NCI-H2227 (cell line): ENCODE measurements at regions not wholly inside any gene's neighbourhood (a gene's known extent, or its start where the extent isn't known, plus 50 kb on each side); places are given as distances from the start of the nearest gene placed in this dataset.

ENCODE experiments used
- DNase-seq: peaks from one replicate; lab custom pipeline; 2025; ENCODE audit not compliant: unreplicated experiment; lab: John Stamatoyannopoulos, UW

GRCh38 chr6:137357263-137357947, 136.8 kb downstream of the OLIG3 start:
- DNase-seq: no peak

- no peak for DNase-seq
Observed at GRCh38 chr6:137353842-137354397, 134.7 kb upstream of the IFNGR1 start.

GRCh38 chr6:137353346-137353745, 134.2 kb upstream of the IFNGR1 start:
- no peak for DNase-seq

GRCh38 chr6:137352859-137353258, 133.7 kb upstream of the IFNGR1 start:
- no peak for DNase-seq

- no peak for DNase-seq
Observed at GRCh38 chr6:137351890-137352289, 132.7 kb upstream of the IFNGR1 start.

GRCh38 chr6:137350857-137351256, 131.7 kb upstream of the IFNGR1 start:
- no peak for DNase-seq

- no peak for DNase-seq
Observed at GRCh38 chr6:137349856-137350830, 131.0 kb upstream of the IFNGR1 start.

GRCh38 chr6:137348777-137349176, 129.6 kb upstream of the IFNGR1 start:
- no peak for DNase-seq

GRCh38 chr6:137343241-137343640, 124.1 kb upstream of the IFNGR1 start:
- DNase-seq: no peak

GRCh38 chr6:137342607-137343190, 123.5 kb upstream of the IFNGR1 start:
- DNase-seq: no peak

GRCh38 chr6:137341681-137342195, 122.6 kb upstream of the IFNGR1 start:
- DNase-seq: no peak

- DNase-seq: no peak
Observed at GRCh38 chr6:137339929-137340559, 120.9 kb upstream of the IFNGR1 start.

- DNase-seq: no peak
Observed at GRCh38 chr6:137334884-137335283, 115.7 kb upstream of the IFNGR1 start.

GRCh38 chr6:137334094-137334493, 114.9 kb upstream of the IFNGR1 start:
- DNase-seq: no peak

- no peak for DNase-seq
Observed at GRCh38 chr6:137332637-137333280, 113.6 kb upstream of the IFNGR1 start.

GRCh38 chr6:137323860-137324259, 104.7 kb upstream of the IFNGR1 start:
- no peak for DNase-seq

- DNase-seq: no peak
Observed at GRCh38 chr6:137320271-137320670, 101.1 kb upstream of the IFNGR1 start.

- no peak for DNase-seq
Observed at GRCh38 chr6:137316626-137317025, 97.4 kb upstream of the IFNGR1 start.

GRCh38 chr6:137315081-137315480, 95.9 kb upstream of the IFNGR1 start:
- no peak for DNase-seq
